ENCODE measurements at regions not wholly inside any gene's neighbourhood (a gene's known extent, or its start where the extent isn't known, plus 50 kb on each side); places are given as distances from the start of the nearest gene placed in this dataset.

DNA sequence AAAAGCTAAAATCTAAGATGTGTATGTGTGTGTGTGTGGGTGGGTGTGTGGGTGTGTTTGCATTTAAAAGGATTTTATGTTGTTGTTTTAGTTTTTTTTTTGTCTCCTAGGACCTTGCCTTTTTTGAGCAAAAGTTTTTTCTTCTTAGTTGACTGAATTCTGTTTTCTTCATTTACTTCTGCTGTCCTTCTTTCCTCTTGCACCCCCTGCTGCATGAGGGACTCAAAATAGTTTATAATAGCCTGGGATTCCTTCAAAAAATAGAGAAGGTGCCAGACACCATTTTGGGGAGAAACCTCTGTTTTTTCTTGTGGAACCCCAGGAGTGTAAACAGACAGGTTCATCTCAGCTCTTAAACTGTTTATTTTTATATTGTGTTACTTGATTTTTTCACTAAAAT lies 817.7 kb downstream of the TBC1D22A start:
- no peak for TF ChIP-seq MYC (IDR thresholded peaks at IDR 0.05; ENCODE audit: low read depth, low read length)
- no peak for TF ChIP-seq POLR2A (IDR thresholded peaks at IDR 0.05; ENCODE audit: extremely low read depth, insufficient read length)
- no peak for TF ChIP-seq CTCF (IDR thresholded peaks at IDR 0.05; ENCODE audit: low read depth, low read length)
- TF ChIP-seq MAX (IDR thresholded peaks at IDR 0.05; ENCODE audit: low read depth, low read length), result no peak
- no peak for DNase-seq (ENCODE audit: low read depth)
- H3K4me3 ChIP-seq (ENCODE audit: low read depth, low read length), result no peak overlapping the region

- TF ChIP-seq MAX (IDR thresholded peaks at IDR 0.05; ENCODE audit: low read depth, low read length) (no peak), POLR2A (IDR thresholded peaks at IDR 0.05; ENCODE audit: extremely low read depth, insufficient read length) (no peak), MYC (IDR thresholded peaks at IDR 0.05; ENCODE audit: low read depth, low read length) (no peak), CTCF (IDR thresholded peaks at IDR 0.05; ENCODE audit: low read depth, low read length) (no peak)
- no peak overlapping the region for H3K4me3 ChIP-seq (ENCODE audit: low read depth, low read length)
- no peak for DNase-seq (ENCODE audit: low read depth)
Observed at GRCh38 chr22:47576908-47577307, 814.5 kb downstream of the TBC1D22A start.

- TF ChIP-seq MYC (IDR thresholded peaks at IDR 0.05; ENCODE audit: low read depth, low read length) (no peak), MAX (IDR thresholded peaks at IDR 0.05; ENCODE audit: low read depth, low read length) (no peak), POLR2A (IDR thresholded peaks at IDR 0.05; ENCODE audit: extremely low read depth, insufficient read length) (no peak), CTCF (IDR thresholded peaks at IDR 0.05; ENCODE audit: low read depth, low read length) (no peak)
- no peak for DNase-seq (ENCODE audit: low read depth)
- H3K4me3 ChIP-seq (ENCODE audit: low read depth, low read length), result no peak overlapping the region
Observed at GRCh38 chr22:47575291-47575690, 812.8 kb downstream of the TBC1D22A start.

DNA sequence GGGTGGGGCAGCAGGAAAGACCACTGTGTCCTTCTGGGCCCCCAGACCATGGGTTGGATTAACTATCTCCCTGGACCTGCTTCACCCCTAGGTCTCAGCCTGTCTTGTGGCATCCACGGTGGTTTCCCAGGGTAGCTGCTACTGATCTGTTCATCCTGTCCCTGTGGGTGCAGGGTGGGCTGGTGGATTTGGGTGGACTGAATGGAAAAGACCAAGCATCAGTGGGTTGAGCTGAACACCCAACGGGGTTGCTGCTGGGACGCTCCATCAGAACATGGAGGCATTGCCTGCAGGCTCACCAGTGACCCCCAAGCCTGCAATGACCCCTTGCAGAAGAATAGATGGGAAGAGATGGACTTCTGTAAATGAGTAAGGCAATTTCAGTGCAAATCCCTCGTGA lies 812.1 kb downstream of the TBC1D22A start:
- H3K4me3 ChIP-seq (ENCODE audit: low read depth, low read length), result no peak overlapping the region
- no peak for TF ChIP-seq MYC (IDR thresholded peaks at IDR 0.05; ENCODE audit: low read depth, low read length)
- TF ChIP-seq MAX (IDR thresholded peaks at IDR 0.05; ENCODE audit: low read depth, low read length), result no peak
- TF ChIP-seq CTCF (IDR thresholded peaks at IDR 0.05; ENCODE audit: low read depth, low read length), result no peak
- TF ChIP-seq POLR2A (IDR thresholded peaks at IDR 0.05; ENCODE audit: extremely low read depth, insufficient read length), result no peak
- no peak for DNase-seq (ENCODE audit: low read depth)

GRCh38 chr22:47573141-47573540 lies 810.7 kb downstream of the TBC1D22A start:
- DNase-seq (ENCODE audit: low read depth), result no peak
- H3K4me3 ChIP-seq (ENCODE audit: low read depth, low read length), result no peak overlapping the region
- TF ChIP-seq MYC (IDR thresholded peaks at IDR 0.05; ENCODE audit: low read depth, low read length) (no peak), CTCF (IDR thresholded peaks at IDR 0.05; ENCODE audit: low read depth, low read length) (no peak), MAX (IDR thresholded peaks at IDR 0.05; ENCODE audit: low read depth, low read length) (no peak), POLR2A (IDR thresholded peaks at IDR 0.05; ENCODE audit: extremely low read depth, insufficient read length) (no peak)

DNA sequence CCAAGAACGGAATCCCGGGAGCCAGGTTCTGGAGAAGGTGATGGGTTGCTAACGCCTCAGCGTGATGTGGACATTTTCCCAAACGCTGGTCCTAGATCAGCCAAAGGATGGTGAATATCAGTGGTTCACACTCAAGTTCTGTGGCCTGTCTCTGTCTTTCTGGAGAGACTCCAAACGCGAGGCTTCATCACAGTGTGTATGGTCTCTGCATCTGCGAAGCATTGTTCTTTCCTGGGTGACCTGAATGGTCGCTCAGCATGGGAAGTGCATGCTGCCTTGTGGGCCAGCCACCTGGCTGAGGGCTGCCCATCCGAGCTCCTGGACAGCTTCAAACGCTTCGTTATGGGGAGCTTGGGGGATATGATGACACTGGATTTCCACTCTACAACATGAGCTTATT lies 810.0 kb downstream of the TBC1D22A start:
- DNase-seq (ENCODE audit: low read depth), result no peak
- H3K4me3 ChIP-seq (ENCODE audit: low read depth, low read length), result no peak overlapping the region
- no peak for TF ChIP-seq MAX (IDR thresholded peaks at IDR 0.05; ENCODE audit: low read depth, low read length)
- no peak for TF ChIP-seq CTCF (IDR thresholded peaks at IDR 0.05; ENCODE audit: low read depth, low read length)
- TF ChIP-seq POLR2A (IDR thresholded peaks at IDR 0.05; ENCODE audit: extremely low read depth, insufficient read length), result no peak
- no peak for TF ChIP-seq MYC (IDR thresholded peaks at IDR 0.05; ENCODE audit: low read depth, low read length)

Measured in NB4 (cell line).